ENCODE measurements at regions not wholly inside any gene's neighbourhood (a gene's known extent, or its start where the extent isn't known, plus 50 kb on each side); places are given as distances from the start of the nearest gene placed in this dataset.

DNA sequence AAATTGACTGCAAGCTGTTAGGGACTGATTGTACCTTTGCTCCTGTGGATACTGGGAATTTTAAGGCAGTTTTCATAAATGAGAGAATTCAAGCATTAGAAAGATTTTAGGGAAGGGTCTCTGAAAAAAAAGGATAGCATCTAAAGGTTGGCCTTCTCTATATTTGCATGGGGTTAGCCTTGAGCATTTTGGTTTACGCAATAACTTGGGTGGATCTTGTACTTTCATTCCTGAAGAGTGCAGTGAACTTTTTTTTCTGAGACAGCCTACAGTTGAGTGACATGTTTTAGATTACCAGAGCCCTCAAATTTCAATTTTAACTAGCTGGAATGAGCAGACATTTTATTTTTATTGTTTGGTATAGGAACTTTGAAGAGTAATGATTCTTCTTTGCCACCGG, 91.6 kb upstream of the NR3C1 start:
- TF ChIP-seq, protein P1, sequence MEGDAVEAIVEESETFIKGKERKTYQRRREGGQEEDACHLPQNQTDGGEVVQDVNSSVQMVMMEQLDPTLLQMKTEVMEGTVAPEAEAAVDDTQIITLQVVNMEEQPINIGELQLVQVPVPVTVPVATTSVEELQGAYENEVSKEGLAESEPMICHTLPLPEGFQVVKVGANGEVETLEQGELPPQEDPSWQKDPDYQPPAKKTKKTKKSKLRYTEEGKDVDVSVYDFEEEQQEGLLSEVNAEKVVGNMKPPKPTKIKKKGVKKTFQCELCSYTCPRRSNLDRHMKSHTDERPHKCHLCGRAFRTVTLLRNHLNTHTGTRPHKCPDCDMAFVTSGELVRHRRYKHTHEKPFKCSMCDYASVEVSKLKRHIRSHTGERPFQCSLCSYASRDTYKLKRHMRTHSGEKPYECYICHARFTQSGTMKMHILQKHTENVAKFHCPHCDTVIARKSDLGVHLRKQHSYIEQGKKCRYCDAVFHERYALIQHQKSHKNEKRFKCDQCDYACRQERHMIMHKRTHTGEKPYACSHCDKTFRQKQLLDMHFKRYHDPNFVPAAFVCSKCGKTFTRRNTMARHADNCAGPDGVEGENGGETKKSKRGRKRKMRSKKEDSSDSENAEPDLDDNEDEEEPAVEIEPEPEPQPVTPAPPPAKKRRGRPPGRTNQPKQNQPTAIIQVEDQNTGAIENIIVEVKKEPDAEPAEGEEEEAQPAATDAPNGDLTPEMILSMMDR (IDR thresholded peaks at IDR 0.05; ENCODE audit: extremely low read depth, missing control alignments): no peak
- DNase-seq (ENCODE audit: low spot score): no peak

GRCh38 chr5:143494595-143494994, 91.1 kb upstream of the NR3C1 start:
- TF ChIP-seq, protein P1 (IDR thresholded peaks at IDR 0.05; ENCODE audit: extremely low read depth, missing control alignments): no peak
- DNase-seq (ENCODE audit: low spot score): no peak

GRCh38 chr5:143494162-143494561, 90.7 kb upstream of the NR3C1 start:
- DNase-seq (ENCODE audit: low spot score): no peak
- TF ChIP-seq, protein P1 (IDR thresholded peaks at IDR 0.05; ENCODE audit: extremely low read depth, missing control alignments): no peak

DNA sequence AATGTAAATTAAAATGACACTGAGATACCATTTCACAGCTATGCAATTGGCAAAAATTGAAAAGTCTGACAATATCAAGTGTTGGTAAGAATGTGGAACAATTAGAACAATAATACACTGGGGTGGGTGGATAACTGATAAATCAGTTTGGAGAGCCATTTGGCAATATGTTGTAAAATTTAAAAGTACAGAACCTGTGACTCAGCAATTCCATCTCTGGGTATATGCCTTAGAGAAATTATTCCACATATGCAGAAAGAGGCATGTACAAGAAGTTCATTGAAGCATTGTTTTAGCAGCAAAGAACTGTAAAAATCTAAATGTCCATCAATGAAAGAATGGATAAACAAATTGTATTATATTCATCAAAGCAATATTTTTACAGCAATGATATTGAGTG, 89.3 kb upstream of the NR3C1 start:
- no peak for DNase-seq (ENCODE audit: low spot score)
- TF ChIP-seq, protein P1 (IDR thresholded peaks at IDR 0.05; ENCODE audit: extremely low read depth, missing control alignments): no peak

GRCh38 chr5:143491646-143492045, 88.2 kb upstream of the NR3C1 start:
- TF ChIP-seq, protein P1 (IDR thresholded peaks at IDR 0.05; ENCODE audit: extremely low read depth, missing control alignments): no peak
- DNase-seq (ENCODE audit: low spot score): no peak

DNA sequence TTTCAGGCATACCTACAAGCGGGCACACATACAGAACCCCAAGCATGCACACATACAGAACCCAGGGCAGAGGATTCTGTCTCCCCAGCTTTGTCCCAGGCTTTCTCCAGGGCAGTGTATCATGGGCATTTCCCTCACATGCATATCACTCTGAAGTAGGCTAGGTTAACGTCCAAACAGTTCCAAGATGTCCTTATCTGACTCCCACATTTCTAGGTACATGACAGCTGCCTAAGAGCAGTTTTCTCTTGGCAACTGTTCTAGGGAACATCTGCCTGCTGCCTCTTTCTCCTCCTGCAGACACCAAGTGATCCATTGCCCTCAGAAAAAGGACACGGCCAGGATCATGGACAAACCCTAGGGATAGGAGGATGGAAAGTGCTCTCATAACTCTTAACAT, 84.9 kb upstream of the NR3C1 start:
- DNase-seq (ENCODE audit: low spot score): no peak
- TF ChIP-seq, protein P1 (IDR thresholded peaks at IDR 0.05; ENCODE audit: extremely low read depth, missing control alignments): no peak

DNA sequence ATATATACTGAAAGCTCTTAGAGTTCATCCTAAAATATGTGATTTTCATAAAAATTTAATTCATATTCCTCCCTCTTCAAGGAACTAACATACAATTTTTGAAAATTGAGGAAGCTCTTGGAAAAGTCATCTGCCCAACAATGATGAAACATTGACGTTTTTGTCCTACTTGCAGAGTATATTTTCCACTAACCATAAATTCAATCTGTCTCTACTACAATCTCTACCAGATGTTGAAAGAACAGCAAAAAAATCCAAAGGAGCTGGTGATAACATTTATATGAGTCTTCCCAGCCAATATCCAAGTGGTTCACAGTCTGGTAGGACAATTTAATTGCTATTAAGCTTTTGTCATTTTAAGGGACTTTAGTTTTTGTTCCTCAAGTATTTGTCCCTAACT, 81.1 kb upstream of the NR3C1 start:
- DNase-seq (ENCODE audit: low spot score): no peak
- TF ChIP-seq, protein P1 (IDR thresholded peaks at IDR 0.05; ENCODE audit: extremely low read depth, missing control alignments): no peak

Data from GM20000 (cell line).